ENCODE measurements at regions not wholly inside any gene's neighbourhood (a gene's known extent, or its start where the extent isn't known, plus 50 kb on each side); places are given as distances from the start of the nearest gene placed in this dataset.

DNA sequence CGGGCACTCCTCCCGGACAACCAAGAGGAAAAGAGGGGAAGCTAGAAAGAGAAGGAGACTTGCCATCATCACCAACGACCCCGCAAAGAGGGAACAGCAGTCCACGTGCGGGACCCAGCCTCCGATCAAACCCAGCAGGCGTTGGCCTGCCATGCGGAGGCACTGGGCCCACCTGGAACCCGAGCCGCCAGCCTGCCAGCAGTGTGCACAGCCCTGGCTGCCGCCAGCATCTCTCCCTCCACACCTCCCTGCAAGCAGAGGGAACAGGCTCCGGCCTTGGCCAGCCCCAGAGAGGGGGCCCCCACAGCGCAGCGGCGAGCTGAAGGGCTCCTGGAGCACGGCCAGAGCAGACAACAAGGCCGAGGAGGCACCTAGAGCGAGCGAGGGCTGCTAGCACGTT, 1244.7 kb upstream of the B3GALT2 start:
- Histone ChIP-seq H3K4me1 (ENCODE audit: insufficient read depth, low read length, severe bottlenecking) (no peaks in the 10 kb centered on the region), H3K4me3 (ENCODE audit: low read depth, low read length, poor library complexity, severe bottlenecking) (no peak overlapping the region), H3K36me3 (ENCODE audit: insufficient read depth, low read length) (no peaks in the 10 kb centered on the region)

GRCh38 chr1:194420706-194421105, 1234.3 kb upstream of the B3GALT2 start:
- TF ChIP-seq EZH2 (IDR thresholded peaks at IDR 0.05; ENCODE audit: borderline replicate concordance, low read length) (no peak), CTCF (IDR thresholded peaks at IDR 0.05; ENCODE audit: low read length) (no peak)
- Histone ChIP-seq H4K20me1 (ENCODE audit: insufficient read depth, low read length) (no peaks in the 10 kb centered on the region), H3K4me2 (ENCODE audit: low read length) (no peak overlapping the region), H3K79me2 (ENCODE audit: insufficient read depth, low read length) (no peaks in the 10 kb centered on the region), H3F3A (ENCODE audit: insufficient read depth, low read length) (no peaks in the 10 kb centered on the region), H3K27ac (ENCODE audit: low read depth, low read length, poor library complexity, severe bottlenecking) (no peak overlapping the region), H3K27me3 (ENCODE audit: insufficient read depth, low read length) (no peaks in the 10 kb centered on the region), H3K9ac (ENCODE audit: low read length) (no peak overlapping the region), H3K9me2 (ENCODE audit: low read depth, low read length) (no peaks in the 10 kb centered on the region), H3K4me3 (ENCODE audit: low read depth, low read length, poor library complexity, severe bottlenecking) (no peak overlapping the region), H2AFZ (ENCODE audit: low read length) (no peak overlapping the region), H3K4me1 (ENCODE audit: insufficient read depth, low read length, severe bottlenecking) (no peaks in the 10 kb centered on the region), H3K36me3 (ENCODE audit: insufficient read depth, low read length) (no peaks in the 10 kb centered on the region), H3K9me3 (ENCODE audit: low read length) (0 out of 2 replicates have a peak, but pooled peaks cover 3% of the 10 kb centered on the region)

More for the DNA sequence above, 1244.7 kb upstream of the B3GALT2 start:
- Histone ChIP-seq H3K4me2 (ENCODE audit: low read length) (no peak overlapping the region), H3K27me3 (ENCODE audit: insufficient read depth, low read length) (no peaks in the 10 kb centered on the region), H3K9me3 (ENCODE audit: low read length) (0 out of 2 replicates have a peak, but pooled peaks cover 2% of the 10 kb centered on the region), H3F3A (ENCODE audit: insufficient read depth, low read length) (no peaks in the 10 kb centered on the region), H4K20me1 (ENCODE audit: insufficient read depth, low read length) (no peaks in the 10 kb centered on the region), H3K9ac (ENCODE audit: low read length) (no peak overlapping the region), H3K27ac (ENCODE audit: low read depth, low read length, poor library complexity, severe bottlenecking) (no peak overlapping the region), H2AFZ (ENCODE audit: low read length) (no peak overlapping the region), H3K79me2 (ENCODE audit: insufficient read depth, low read length) (no peaks in the 10 kb centered on the region), H3K9me2 (ENCODE audit: low read depth, low read length) (no peaks in the 10 kb centered on the region)
- TF ChIP-seq CTCF (IDR thresholded peaks at IDR 0.05; ENCODE audit: low read length) (no peak), EZH2 (IDR thresholded peaks at IDR 0.05; ENCODE audit: borderline replicate concordance, low read length) (no peak)

DNA sequence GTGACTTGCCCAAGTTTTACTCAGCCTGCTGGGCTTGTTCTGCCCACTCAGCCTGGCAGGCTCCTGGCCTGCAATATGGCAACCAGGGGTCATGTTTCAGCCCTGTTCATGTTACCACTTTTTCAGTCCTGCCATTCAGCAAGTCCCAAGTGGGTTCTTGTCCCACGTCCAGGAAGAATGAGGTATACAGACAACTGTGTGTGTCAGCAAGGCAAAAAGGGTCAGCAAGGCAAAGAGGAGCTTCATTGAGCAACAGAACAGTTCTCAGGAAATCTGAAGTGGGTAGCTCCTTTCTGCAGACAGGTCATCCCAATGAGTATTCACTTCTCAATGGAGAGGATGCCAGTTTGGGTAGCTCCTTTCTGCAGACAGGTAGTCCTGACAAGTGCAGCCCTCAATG, 1233.3 kb upstream of the B3GALT2 start:
- H3F3A ChIP-seq (ENCODE audit: insufficient read depth, low read length), result no peaks in the 10 kb centered on the region
- no peak overlapping the region for H3K27ac ChIP-seq (ENCODE audit: low read depth, low read length, poor library complexity, severe bottlenecking)
- no peak for TF ChIP-seq CTCF (IDR thresholded peaks at IDR 0.05; ENCODE audit: low read length)
- TF ChIP-seq EZH2 (IDR thresholded peaks at IDR 0.05; ENCODE audit: borderline replicate concordance, low read length), result no peak
- H3K79me2 ChIP-seq (ENCODE audit: insufficient read depth, low read length), result no peaks in the 10 kb centered on the region
- no peaks in the 10 kb centered on the region for H4K20me1 ChIP-seq (ENCODE audit: insufficient read depth, low read length)
- no peak overlapping the region for H2AFZ ChIP-seq (ENCODE audit: low read length)
- H3K36me3 ChIP-seq (ENCODE audit: insufficient read depth, low read length), result no peaks in the 10 kb centered on the region
- H3K4me2 ChIP-seq (ENCODE audit: low read length), result no peak overlapping the region
- H3K4me3 ChIP-seq (ENCODE audit: low read depth, low read length, poor library complexity, severe bottlenecking), result no peak overlapping the region
- no peaks in the 10 kb centered on the region for H3K9me2 ChIP-seq (ENCODE audit: low read depth, low read length)
- H3K27me3 ChIP-seq (ENCODE audit: insufficient read depth, low read length), result no peaks in the 10 kb centered on the region
- H3K4me1 ChIP-seq (ENCODE audit: insufficient read depth, low read length, severe bottlenecking), result no peaks in the 10 kb centered on the region
- no peak overlapping the region for H3K9ac ChIP-seq (ENCODE audit: low read length)
- H3K9me3 ChIP-seq (ENCODE audit: low read length), result 0 out of 2 replicates have a peak, but pooled peaks cover 3% of the 10 kb centered on the region
